HG03469 (cell line): ENCODE measurements at regions not wholly inside any gene's neighbourhood (a gene's known extent, or its start where the extent isn't known, plus 50 kb on each side); places are given as distances from the start of the nearest gene placed in this dataset.

ENCODE experiments used
- ATAC-seq: cut with Tn5 transposase; IDR thresholded peaks from one replicate; pipeline ENCODE4 v1.9.1; 2021; ENCODE audit warnings: mild to moderate bottlenecking, moderate library complexity, moderate number of reproducible peaks; ENCODE audit not compliant: unreplicated experiment

DNA sequence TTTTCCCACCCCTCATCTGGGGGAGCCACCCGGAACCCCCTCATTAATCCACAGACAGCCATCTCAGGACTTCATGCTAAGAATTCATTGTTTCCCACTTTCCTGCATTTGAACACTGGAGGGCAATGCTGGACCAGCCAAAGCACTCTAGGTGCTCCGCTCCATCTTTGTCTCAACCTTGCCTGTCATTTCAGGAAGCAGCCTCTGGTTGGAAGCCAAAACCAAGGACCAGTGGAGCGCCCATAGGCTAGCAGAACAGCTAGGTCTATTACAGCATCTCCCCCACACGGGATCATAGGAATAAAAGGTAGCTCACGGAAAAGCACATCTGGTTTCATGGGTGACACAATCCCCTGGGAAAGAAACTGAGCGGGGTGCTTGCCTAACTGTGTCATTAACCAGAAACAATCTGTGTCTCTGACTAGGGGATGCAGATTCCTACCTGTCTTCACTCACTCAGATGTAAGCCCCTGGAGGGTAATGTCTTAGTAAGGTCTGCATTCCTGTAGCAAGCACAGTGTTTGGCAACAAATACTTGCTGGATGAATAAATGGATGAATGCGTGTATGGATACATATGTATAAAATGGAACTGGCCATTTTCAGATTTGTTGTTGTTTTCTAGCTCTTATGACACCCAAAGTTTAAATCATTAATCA, 197.0 kb downstream of the DAD1 start:
- ATAC-seq: no peak

DNA sequence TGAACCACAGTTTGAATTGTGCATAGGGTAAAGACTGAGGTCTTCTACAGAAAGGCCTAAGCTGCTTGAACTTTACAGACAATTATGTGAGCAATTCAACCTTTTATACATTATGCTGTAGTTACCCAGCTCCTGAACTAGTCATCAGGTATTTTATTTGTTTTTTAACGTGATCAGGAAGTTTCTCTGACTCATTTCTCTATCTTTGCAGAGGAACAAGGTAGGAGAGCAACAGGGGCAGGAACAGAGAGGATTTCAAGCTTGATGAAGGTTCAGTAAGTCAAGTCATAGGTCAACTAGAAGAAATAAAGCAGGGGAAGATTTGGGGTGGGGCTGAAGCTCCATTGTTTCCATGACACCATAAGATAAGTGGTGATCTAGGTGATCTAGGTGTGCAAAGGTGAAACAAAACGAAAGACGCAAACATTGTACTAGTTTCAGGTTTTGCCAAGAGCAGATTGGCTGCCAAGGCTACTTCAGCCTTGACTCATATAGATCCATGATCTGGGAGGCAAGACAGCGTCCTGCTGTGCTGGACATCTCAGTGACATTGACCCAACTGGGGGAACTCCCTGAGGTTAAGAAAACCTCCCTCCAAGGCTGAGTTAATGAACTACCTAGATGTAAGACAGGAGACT, 198.1 kb downstream of the DAD1 start:
- no peak for ATAC-seq

DNA sequence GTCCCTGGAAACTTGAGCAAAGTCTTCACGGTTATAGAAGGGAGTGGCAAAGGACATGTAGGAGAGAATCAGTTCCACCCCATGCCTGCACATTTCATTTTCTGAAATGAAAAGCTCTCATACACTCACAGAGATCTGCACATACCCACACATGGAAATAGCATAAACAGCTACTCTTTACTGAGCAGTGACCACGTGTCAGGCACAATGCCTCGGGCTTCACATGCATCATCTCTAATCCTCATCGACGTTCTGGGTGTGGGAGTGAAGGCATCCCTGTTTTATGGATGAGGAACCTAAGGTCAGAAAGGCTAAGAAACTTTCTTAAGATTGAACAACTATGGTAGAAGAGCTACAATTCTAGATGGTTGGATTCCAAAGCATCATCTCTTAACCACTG, 198.8 kb downstream of the DAD1 start:
- no peak for ATAC-seq

DNA sequence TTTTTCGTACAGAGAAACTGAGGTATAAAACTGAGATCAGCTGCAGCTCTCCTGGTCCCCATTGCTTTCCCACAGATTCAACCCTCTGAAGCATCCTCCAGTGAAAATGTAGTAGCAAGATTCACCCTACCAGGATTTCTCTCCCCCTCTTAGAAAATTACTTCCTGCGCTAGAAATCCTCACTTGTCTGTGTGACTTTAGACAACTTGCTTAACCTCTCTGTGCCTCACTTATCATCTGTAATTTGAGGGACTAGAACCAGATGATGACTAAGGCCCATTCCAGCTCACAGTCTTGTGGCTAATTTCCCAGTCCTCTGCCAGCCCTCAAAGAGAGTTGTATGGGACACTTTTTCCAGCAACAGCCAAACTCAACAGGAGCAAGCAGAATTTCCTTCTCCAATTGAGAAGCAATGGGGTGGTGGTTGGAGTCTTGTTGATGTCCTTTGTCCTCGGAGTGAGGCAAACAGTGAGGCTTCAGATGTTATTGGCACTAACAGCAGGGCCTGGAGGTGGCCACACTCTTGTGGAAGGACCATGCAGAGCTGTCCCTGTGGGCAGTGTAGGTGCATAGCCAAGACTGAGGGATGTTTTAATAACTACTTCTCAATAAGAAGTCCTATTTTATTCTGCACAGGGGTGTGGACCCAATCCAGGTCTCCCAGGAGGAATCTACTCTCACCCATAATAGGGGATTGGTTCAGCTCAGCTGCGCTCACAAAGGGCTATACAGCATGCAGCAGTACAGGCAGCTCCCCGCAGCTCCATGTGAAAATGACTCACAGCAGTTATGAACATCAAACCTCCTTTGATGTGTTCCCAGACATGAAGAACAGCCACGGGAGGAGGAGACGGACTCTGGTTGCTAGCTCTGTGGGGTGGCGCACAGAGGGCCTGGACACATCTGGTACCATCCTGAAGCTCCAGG, 200.1 kb downstream of the DAD1 start:
- ATAC-seq: no peak

DNA sequence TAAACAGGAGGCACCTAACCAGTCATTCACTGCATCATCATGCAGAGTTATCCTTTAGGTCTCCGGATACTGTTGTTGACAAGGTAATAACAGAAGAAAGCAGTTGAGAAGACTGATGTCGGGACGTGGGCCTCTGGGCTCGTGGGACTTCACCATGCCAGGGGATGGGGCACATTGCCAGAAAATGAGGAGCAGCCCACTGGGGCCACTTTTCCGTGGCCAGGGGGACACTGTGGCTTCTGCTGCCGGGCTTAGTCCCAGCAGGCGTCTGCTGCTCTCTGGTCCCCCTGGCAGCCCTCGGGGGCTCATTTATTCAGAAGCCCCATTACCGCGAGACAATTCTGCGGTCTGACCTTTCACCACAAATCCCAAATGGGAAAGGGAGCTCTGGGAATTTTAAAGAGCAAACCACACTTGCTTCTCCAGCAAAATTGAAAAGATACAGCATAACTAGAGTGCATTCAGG, 201.2 kb downstream of the DAD1 start:
- ATAC-seq: no peak

DNA sequence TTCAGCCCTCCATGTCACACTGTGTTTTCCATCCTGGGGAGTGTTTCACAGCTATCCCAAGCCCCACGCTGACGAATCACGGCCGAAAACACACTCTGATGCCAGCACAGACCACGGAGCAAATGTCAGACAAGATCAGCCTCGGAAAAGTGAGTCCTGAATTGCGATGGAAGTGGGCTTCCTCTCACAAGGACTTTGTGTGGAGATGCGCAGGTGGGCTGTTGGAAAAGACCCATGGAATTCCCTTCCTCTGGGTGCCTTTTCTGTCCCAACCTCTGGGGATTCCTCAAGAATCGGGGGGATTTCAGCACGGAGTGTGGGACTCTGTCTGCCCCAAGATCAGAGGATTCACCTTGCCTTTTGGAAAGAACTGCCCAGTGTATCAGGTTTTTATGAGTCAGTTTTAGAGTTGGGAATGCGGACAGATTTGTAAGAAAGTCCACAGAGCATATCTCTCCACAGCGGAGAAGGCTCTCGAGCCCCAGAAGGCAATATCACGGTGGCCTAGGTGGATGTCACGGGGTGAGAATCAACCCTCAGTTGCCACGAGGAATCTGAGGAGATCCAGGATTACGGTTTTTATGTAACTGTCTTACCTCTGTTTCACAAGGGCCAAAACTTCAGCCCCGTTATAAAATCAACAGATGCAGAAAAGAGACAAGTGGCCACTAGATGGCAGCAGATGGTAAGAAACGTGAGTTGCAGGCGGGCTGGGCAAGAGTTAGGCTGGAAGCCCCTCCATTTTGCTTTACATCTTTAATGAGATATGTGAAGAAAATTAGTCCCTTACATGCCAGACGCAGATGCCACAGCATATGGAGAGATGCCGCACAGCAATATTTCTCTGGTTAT, 201.9 kb downstream of the DAD1 start:
- no peak for ATAC-seq

DNA sequence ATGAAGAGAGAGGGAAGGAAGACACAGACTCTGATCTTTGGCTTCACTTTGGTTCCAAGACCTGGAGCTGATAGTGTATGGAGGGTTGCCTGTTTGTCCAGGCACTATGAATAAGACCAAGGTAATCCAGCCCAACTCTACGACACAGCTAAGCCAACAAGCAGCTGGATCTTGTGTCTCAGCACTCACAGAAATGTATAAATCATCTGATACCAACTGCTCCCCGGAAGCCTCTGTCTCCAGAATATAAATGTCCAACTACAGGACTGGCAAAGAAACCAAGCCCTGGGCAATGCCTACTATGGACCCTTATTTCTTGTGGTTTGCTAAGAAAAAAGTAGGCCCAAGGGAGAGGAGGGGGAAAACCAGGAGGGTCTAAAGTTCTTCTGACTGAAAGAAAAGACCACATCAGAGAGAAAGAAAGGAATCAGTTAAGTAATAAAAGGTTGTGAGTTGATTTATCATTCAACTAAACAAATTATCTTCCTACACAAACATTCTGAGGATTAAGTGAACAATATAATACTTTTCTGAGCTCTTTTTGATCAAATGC, 204.0 kb downstream of the DAD1 start:
- no peak for ATAC-seq

DNA sequence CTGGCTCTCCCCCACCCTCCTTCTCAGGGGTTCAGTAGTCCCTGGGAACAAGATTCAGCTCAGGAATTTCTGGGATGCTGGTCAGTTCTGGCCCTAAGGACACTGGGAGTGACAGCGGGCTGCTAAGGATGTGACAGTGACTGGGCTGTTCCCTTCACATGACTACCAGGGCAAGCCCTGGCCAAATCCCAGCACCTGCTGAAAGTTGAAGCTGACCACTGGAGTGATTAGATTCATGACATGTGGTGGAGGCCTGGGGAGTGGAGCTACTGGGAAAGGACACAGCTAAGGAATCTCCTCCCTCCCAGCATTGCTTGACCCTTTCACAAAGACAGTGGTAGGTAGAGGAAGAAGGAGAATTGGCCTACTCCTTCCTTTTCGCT, 204.9 kb downstream of the DAD1 start:
- ATAC-seq: no peak

DNA sequence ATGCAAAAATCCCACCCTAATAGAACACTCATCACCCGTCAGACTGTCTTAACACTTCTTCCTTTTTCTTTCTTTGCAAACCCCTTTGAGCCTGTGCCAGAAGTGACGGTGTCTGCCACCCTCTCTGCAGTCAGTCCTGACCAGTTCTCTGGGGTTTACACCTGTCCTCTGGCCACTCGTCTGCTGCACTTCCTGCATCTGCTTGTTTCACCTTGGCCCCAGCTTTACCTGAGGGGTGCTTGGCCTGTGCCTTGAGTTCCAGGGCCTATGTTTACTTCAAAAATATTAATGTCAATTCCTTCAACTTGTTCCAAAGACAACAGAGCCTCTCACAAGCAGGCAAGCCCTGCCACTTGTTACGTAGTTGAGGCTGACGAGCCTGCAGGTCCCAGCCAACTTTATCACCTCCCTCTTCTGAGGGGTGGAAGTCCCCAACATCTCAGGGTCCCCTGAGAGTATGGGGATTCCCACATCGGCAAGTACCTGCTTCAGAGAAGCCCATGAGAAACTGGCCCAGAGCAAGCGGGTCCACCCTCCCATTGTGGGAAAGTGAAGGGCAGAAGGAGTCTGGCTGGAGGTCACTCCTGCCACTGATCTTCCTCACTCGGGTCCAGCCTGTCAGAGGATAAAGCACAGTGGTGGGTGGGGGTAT, 205.4 kb downstream of the DAD1 start:
- ATAC-seq: no peak

DNA sequence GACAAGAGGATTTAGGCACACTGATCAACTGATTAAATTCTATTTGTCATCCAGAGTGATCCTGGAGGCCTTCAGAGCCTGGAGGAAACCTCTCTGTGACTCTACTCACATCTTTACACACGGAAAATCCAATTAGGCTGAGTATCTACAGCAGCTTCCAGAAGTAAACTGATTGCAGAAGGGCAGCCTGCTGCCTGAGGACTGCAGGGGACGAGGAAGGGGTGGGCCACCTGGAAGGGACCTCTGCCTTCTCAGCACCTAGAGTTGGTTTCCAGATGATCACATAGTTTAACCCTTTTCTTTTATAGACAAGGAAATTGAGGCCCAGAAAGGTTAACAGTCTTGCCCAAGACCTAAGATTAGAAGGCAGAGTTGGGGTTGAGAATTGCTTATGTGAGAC, 206.1 kb downstream of the DAD1 start:
- ATAC-seq: no peak

DNA sequence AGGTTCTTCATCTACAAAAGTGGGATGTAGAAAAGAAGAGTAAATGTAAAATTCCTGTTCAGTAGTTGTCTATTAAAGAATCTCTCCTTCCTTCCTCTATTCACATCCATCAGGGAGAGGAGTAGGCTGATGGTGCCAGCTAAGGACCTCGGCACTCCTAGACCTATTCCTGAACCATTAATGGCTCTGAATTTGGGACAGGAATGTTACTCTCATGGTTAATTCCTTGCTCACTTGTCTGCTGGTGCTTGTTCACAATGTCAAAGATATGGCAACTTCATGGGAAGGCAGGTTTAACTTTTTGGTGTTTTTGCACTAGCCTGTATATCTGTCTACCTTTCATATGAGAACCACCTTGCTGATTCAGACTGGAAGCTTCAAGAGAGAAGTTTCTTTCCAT, 206.6 kb downstream of the DAD1 start:
- no peak for ATAC-seq

DNA sequence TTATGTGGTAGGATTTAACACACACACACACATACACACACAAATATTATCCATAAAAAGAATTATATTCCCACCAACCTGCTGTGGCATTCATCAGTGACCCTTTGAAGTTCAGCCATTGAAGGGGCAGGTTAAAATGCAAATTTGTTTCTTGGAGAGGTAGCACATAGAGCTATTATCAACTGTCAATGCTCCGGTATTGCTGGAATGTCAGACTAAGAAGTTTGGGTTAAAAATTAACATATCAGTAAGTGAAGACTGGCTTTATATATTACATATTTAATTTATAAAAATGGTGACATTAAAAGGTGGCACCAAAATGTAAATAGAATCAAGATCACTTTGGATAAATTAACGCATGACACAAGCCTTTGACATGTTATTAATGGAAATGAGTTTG, 207.3 kb downstream of the DAD1 start:
- ATAC-seq: no peak

DNA sequence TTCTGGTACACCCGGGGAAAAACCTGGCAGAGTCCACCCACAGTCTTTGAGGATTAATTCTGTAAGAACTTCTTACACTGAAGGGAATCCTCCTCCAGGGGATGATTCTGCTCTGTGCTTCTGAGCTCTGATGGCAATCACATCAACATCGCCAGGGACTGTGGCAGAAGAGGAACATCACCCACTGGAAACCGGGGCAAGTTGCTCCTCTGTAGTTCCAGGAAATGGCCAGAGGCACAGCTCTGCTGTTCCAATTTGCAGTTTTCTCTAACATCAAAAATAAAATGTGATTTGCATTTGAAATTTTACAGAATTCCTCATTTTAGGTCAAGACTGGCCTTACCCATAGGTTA, 207.6 kb downstream of the DAD1 start:
- no peak for ATAC-seq

DNA sequence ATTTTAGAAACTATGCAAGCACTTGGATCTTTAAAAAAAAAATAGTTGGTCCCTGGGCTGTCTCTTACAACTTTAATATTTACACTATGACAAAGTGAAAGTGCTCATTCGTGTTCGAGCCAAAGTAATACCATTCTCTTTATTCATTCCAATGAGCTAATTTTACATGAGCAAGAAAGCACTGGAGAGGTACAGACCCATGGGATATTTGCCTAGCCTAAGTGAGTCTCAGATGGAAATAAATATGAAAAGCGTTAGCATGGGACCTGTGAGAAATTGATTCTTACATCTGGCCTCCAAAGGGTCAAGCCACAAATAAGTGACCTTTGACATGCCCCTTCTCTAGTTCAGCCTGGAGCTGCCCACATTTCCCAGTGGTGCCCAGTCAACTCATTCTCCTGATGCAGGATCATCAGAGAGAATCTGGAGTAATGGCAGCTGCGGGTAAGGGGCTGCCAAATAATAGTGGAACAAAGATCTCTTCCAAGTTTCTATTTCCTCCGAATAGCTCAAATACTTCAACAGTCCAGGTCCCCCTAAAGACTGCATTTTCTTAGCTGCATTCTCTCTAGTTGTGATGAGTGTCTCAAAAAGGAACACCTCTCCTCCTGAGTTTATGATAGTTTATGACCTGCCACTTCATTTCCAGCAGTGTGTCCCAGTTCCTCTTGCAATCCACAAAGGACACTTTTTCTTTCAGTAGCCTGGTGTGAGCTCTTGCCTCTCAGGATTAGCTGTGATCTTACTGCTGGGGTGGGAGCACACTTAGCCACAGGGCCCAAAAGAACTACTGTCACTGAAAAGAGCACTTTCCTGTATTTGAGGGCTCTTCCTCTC, 208.2 kb downstream of the DAD1 start:
- no peak for ATAC-seq

DNA sequence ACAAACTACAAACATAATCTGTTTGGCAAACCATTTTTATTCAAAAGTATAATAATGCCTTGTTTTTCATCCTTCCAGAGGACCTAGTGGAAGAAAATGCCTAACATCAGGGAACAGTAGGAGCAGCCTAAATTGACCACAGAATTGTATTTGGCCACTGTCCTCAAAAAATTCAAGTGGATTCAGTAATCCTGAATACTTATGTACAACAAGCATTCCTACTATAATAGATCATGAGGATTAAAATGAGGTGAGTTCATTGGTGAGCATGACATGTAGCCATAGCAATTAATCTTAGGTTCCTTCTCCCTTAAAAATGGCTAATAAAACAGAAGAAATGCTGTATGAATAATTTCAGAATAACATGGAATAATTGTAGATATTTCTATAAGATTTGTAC, 209.3 kb downstream of the DAD1 start:
- no peak for ATAC-seq

DNA sequence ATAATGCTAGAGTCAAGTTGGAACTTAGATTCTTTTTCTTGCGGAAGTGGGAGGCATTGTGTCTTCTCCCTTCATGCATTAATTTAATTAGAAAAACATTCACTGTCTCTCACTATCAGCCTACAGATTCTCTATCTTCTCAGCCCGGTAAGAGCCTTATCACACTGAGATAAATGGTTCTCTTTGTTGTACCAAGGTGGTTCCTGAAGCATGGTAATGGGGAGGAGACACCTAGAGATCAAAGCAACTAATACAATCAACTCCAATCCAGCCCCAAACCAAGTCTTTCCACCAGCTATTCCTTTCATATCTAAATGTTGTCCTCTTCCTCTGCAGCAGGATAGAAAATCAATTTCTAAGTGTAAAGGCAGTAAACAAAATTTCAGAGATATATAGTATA, 210.8 kb downstream of the DAD1 start:
- ATAC-seq: no peak

DNA sequence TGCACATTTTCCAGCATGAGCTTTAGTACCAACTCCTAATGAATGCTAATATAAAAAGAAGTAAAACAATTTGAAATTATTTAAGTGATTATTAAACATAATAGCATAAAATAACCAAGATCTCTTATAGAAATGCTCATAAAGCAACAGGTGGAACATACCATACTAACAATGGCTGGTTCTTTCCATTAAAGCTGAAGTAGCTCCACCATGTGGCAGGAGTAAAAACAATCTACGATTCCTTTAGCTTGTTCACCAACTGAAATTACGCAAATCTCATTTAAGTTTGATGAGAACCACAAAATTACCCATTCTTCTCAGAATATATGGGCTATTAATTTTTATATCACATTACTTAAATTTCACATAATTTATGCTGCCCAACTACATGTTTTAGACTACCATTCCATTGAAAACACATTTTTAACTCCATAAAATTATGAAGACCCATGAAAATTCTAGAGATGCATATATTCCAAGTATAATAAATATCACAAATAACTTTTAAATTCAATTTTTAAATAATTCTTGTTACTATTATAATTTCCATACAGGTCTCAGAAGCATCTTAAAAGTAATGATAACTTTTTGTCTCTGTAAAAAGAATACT, 213.6 kb downstream of the DAD1 start:
- ATAC-seq: no peak

DNA sequence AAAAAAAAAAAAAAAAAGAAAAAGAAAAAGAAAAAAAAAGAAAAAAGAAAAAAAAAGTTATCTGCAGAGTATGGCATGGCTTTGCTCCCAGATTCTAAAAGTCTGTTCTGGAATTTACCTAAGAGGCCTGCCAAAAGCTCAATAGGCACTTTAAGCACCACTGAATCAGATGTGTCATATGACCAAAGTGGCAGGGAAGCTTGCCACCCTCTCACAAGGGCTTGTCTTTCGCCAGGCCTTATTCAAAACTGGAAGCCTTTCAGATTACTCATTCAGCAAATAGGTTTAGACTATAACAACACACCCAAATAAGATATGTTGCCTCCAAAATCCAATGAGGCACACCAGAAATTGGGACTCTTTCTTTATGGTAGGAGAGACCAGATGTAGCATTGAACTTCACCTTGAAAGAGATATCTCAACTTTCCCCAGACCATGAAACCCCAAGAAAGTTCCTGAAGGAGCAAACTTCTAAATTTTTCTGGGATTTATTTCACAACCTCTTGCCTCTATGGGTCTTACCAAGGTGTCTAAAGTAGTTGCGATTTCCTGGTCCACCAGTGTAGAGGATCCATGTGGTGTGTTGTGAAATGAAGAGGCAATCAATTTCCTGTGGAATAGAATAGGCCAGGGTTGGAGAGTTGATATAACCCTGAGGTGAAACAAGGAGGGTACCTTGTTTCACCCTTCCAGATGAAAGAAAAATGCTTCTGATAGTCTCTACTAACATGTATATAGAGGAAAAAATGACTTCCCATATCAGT, 218.8 kb downstream of the DAD1 start:
- ATAC-seq: no peak
